ENCODE measurements at regions not wholly inside any gene's neighbourhood (a gene's known extent, or its start where the extent isn't known, plus 50 kb on each side); places are given as distances from the start of the nearest gene placed in this dataset.
"Not testable (repeated sequence)": the region's sequence is repeated elsewhere in the genome, so short reads cannot be mapped to it uniquely, and the experiment has no call there.

DNA sequence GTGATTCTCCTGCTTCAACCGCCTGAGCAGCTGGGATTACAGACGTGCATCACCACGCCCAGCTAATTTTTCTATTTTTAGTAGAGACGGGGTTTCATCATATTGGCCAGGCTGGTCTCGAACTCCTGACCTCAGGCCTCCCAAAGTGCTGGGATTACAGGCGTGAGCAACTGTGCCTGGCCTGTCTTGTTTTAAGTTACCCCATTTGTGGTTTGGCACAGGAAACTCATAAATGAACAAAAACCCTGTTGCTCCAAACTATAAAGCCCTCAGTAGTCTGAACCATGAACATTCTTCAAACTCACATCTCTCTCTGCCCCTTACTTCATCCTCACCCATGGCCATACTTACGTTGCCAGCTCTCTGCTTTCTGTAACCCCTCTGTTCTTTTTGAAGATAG lies 61.7 kb downstream of the RHOU start:
- not testable (repeated sequence) for H3K9me3 Mint-ChIP-seq; H3K27me3 Mint-ChIP-seq (ENCODE audit: low read depth); H3K4me3 Mint-ChIP-seq; DNase-seq (ENCODE audit: low read depth, low spot score); H3K36me3 Mint-ChIP-seq (ENCODE audit: low read depth); H3K27ac Mint-ChIP-seq (ENCODE audit: unreplicated experiment)
- H3K4me1 Mint-ChIP-seq, result peaks cover 12% of the 10 kb centered on the region

DNA sequence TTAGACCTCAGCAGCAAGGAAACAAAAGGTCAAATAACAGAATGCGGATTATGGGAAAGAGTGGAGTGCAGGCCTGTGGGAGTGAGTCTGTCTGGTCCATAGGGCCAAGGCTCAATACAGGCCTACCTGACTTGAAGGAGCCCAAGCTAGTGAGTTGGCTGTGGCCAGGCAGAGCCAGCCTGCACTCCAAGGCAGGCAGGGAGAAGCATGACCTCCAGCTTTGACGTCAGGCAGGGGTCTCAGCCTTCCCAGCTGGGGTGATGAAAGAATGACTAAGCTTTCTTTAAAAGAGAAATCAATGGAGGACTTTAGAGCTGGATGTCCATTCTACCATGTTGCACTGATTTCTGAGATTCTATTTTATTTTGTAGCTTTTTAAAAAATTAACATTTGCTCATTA lies 62.8 kb downstream of the RHOU start:
- Mint-ChIP-seq H3K4me3 (no peak overlapping the region), H3K4me1 (peaks cover 12% of the 10 kb centered on the region), H3K9me3 (no peaks in the 10 kb centered on the region), H3K36me3 (ENCODE audit: low read depth) (no peaks in the 10 kb centered on the region), H3K27ac (ENCODE audit: unreplicated experiment) (no peak overlapping the region), H3K27me3 (ENCODE audit: low read depth) (no peaks in the 10 kb centered on the region)
- DNase-seq (ENCODE audit: low read depth, low spot score), result no peak
- TF ChIP-seq, protein P1, sequence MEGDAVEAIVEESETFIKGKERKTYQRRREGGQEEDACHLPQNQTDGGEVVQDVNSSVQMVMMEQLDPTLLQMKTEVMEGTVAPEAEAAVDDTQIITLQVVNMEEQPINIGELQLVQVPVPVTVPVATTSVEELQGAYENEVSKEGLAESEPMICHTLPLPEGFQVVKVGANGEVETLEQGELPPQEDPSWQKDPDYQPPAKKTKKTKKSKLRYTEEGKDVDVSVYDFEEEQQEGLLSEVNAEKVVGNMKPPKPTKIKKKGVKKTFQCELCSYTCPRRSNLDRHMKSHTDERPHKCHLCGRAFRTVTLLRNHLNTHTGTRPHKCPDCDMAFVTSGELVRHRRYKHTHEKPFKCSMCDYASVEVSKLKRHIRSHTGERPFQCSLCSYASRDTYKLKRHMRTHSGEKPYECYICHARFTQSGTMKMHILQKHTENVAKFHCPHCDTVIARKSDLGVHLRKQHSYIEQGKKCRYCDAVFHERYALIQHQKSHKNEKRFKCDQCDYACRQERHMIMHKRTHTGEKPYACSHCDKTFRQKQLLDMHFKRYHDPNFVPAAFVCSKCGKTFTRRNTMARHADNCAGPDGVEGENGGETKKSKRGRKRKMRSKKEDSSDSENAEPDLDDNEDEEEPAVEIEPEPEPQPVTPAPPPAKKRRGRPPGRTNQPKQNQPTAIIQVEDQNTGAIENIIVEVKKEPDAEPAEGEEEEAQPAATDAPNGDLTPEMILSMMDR (conservative IDR thresholded peaks at IDR 0.05), result no peak

- TF ChIP-seq, protein P1 (conservative IDR thresholded peaks at IDR 0.05), result no peak
- H3K4me1 Mint-ChIP-seq, result peaks cover 12% of the 10 kb centered on the region
- DNase-seq (ENCODE audit: low read depth, low spot score), result no peak
- H3K36me3 Mint-ChIP-seq (ENCODE audit: low read depth), result no peaks in the 10 kb centered on the region
- no peak overlapping the region for H3K27ac Mint-ChIP-seq (ENCODE audit: unreplicated experiment)
- H3K27me3 Mint-ChIP-seq (ENCODE audit: low read depth), result no peaks in the 10 kb centered on the region
- no peak overlapping the region for H3K4me3 Mint-ChIP-seq
- H3K9me3 Mint-ChIP-seq, result no peaks in the 10 kb centered on the region
Observed at GRCh38 chr1:228798548-228798947, 63.3 kb downstream of the RHOU start.

- no peaks in the 10 kb centered on the region for H3K9me3 Mint-ChIP-seq
- no peak overlapping the region for H3K4me3 Mint-ChIP-seq
- H3K4me1 Mint-ChIP-seq, result peaks cover 14% of the 10 kb centered on the region
- DNase-seq (ENCODE audit: low read depth, low spot score), result no peak
- no peaks in the 10 kb centered on the region for H3K36me3 Mint-ChIP-seq (ENCODE audit: low read depth)
- H3K27me3 Mint-ChIP-seq (ENCODE audit: low read depth), result no peaks in the 10 kb centered on the region
- TF ChIP-seq, protein P1 (conservative IDR thresholded peaks at IDR 0.05), result no peak
- H3K27ac Mint-ChIP-seq (ENCODE audit: unreplicated experiment), result no peak overlapping the region
Observed at GRCh38 chr1:228799924-228800323, 64.6 kb downstream of the RHOU start.

DNA sequence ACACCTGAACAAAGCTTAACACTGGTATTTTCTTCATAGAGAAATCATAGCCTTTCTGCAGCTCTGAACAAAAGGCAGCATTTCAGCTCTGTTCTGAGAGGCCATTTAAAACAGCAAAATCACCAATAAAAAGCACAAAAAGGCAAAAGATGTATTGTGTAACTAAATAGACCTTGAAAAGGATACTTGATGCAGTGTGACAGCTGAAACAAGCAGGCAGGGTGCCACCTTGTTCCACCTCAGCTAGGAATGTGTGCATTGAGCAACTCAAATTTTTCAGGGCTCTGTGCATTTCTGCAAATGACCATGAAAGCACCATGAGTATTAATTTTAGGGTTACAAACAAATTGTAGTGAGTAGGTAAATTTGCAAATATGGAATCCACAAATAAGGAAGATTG lies 65.8 kb downstream of the RHOU start:
- H3K9me3 Mint-ChIP-seq, result no peaks in the 10 kb centered on the region

DNA sequence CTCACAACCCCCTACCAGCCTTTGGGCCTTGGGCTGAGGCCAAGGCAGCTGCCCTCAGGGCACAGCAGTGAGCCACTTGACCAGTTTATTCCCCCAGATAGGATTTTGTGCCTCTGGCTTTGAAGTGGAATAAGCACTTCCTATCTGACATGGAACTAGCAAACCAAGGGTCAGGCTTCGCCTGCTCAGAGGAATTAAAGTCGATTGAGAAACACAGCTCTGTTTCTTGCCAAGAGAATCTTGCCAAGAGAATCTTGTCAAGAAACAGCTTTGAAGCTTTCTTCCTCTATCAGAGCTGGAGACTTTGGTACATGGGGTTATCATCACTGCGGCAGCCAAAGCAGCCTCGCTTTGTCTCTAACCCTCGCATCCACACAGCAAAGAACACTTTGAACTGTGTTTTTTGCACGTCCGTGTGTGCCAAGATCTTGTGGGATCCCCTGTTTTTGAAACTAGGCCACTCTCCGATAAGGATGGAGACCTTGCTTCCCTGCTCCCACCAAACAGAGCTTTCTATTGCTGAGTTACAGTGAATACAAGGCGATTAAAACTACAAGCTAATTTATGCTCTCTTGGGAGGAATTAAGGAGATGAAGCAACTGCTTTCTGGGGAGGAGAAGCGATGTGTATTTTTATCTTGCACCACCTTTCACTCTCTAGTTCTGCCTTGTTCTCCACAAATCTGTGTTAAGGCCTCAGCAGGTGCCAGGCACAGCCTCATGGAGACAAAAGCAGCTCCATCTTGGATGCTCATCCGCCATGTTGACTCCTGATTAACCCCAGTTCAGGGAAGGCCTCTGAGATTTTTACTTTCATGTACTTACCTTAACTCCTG lies 67.3 kb downstream of the RHOU start:
- Mint-ChIP-seq H3K36me3 (ENCODE audit: low read depth) (no peaks in the 10 kb centered on the region), H3K27me3 (ENCODE audit: low read depth) (no peaks in the 10 kb centered on the region), H3K4me1 (peaks cover 19% of the 10 kb centered on the region), H3K4me3 (no peak overlapping the region), H3K9me3 (no peaks in the 10 kb centered on the region), H3K27ac (ENCODE audit: unreplicated experiment) (no peak overlapping the region)
- TF ChIP-seq, protein P1 (conservative IDR thresholded peaks at IDR 0.05), result no peak
- no peak for DNase-seq (ENCODE audit: low read depth, low spot score)

More for the DNA sequence above, 65.8 kb downstream of the RHOU start:
- Mint-ChIP-seq H3K27me3 (ENCODE audit: low read depth) (no peaks in the 10 kb centered on the region), H3K4me1 (peaks cover 21% of the 10 kb centered on the region), H3K36me3 (ENCODE audit: low read depth) (no peaks in the 10 kb centered on the region), H3K4me3 (no peak overlapping the region), H3K27ac (ENCODE audit: unreplicated experiment) (no peak overlapping the region)
- no peak for DNase-seq (ENCODE audit: low read depth, low spot score)
- TF ChIP-seq, protein P1 (conservative IDR thresholded peaks at IDR 0.05), result no peak

Data from neural crest cell (in vitro differentiated cells).